Nephron (organoid): ENCODE measurements at regions not wholly inside any gene's neighbourhood (a gene's known extent, or its start where the extent isn't known, plus 50 kb on each side); places are given as distances from the start of the nearest gene placed in this dataset.
A peak's percentile ranks its signal among the peaks of the same experiment; 100 is the strongest.

Source experiments
- H3K27ac Mint-ChIP-seq, 3 experiments: 2 replicates each; pipeline ENCODE4 v1.8.0; 2020; ENCODE audit warnings: mixed read lengths in 3 of 3, mild to moderate bottlenecking in 2 of 3, moderate library complexity in 1 of 3
- H3K27me3 Mint-ChIP-seq: 2 replicates; pipeline ENCODE4 v1.8.0; 2021; ENCODE audit warnings: low read depth, mild to moderate bottlenecking, moderate library complexity, mixed read lengths
- H3K36me3 Mint-ChIP-seq: 2 replicates; pipeline ENCODE4 v1.8.0; 2020; ENCODE audit warnings: low read depth, mixed read lengths
- H3K4me1 Mint-ChIP-seq: 2 replicates; pipeline ENCODE4 v1.8.0; 2020; ENCODE audit warnings: mixed read lengths
- H3K4me3 Mint-ChIP-seq, 3 experiments: 2 replicates each; pipeline ENCODE4 v1.8.0; 2020; ENCODE audit warnings: mild to moderate bottlenecking in 3 of 3, mixed read lengths in 3 of 3, moderate library complexity in 2 of 3
- H3K9me3 Mint-ChIP-seq: 2 replicates; pipeline ENCODE4 v1.8.0; 2020; ENCODE audit warnings: mixed read lengths
- TF ChIP-seq, protein P1 (sequence below), 3 experiments: fragments of 200-600 bp; sonication (generic); IDR thresholded peaks; one replicate each; pipeline ENCODE4 v1.5.0; 2021; ENCODE audit warnings: antibody characterized with exemption in 3 of 3; ENCODE audit not compliant: unreplicated experiment in 3 of 3

DNA sequence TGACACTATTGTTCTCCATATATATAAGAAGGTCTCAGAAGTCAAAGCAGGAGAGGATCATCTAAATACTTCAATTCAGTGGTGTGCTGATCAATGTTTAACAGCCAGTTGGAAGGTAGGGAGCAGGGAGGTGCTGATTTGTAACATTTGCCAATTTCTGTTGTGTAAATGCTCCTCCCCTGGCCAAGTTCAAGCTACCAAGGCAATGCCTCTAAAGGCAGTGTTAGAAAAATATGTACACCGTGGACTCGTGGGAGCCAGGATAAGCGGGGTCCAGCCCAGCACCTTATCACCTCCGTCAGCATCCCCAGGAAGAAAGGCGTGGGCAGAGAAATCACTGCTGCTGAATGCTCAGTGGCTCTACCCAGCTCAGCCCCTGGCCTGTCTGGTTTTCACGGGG, 75.3 kb upstream of the COX10 start:
- H3K27me3 Mint-ChIP-seq: peaks cover 30% of the 10 kb centered on the region
- H3K36me3 Mint-ChIP-seq: no peaks in the 10 kb centered on the region
- TF ChIP-seq, protein P1, sequence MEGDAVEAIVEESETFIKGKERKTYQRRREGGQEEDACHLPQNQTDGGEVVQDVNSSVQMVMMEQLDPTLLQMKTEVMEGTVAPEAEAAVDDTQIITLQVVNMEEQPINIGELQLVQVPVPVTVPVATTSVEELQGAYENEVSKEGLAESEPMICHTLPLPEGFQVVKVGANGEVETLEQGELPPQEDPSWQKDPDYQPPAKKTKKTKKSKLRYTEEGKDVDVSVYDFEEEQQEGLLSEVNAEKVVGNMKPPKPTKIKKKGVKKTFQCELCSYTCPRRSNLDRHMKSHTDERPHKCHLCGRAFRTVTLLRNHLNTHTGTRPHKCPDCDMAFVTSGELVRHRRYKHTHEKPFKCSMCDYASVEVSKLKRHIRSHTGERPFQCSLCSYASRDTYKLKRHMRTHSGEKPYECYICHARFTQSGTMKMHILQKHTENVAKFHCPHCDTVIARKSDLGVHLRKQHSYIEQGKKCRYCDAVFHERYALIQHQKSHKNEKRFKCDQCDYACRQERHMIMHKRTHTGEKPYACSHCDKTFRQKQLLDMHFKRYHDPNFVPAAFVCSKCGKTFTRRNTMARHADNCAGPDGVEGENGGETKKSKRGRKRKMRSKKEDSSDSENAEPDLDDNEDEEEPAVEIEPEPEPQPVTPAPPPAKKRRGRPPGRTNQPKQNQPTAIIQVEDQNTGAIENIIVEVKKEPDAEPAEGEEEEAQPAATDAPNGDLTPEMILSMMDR (IDR thresholded peaks at IDR 0.05; ENCODE audit: unreplicated experiment in 3 of 3): no peak
- no peaks in the 10 kb centered on the region for H3K9me3 Mint-ChIP-seq
- H3K4me3 Mint-ChIP-seq: no peak overlapping the region
- H3K4me1 Mint-ChIP-seq: peaks cover 17% of the 10 kb centered on the region
- no peak overlapping the region for H3K27ac Mint-ChIP-seq

DNA sequence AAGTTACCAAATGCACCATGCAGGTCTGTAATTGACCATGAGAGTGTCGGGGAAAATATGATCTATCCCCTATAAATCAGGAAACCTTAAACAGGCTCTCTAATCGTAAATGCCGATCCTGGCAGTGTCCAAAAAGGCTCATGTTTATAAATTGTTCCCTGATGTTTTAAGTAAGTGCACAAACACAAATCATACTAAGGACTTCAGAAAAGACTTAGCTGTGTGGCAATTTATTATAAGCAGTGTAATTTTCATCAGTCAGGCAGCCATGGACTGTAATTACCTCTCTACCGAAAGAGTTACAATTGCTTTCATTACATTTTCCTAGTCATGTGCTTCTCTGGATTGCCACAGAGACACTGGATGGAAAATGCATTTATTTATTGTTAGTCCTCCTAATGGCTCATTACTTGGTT, 73.4 kb upstream of the COX10 start:
- TF ChIP-seq, protein P1 (IDR thresholded peaks at IDR 0.05; ENCODE audit: unreplicated experiment in 3 of 3): no peak
- peak overlapping the region; percentile 52 to 90 (median 83) for H3K27ac Mint-ChIP-seq
- H3K27me3 Mint-ChIP-seq: peaks cover 26% of the 10 kb centered on the region
- peaks cover 17% of the 10 kb centered on the region for H3K4me1 Mint-ChIP-seq
- peak overlapping the region; percentile 12 to 63 (median 17) for H3K4me3 Mint-ChIP-seq
- H3K9me3 Mint-ChIP-seq: no peaks in the 10 kb centered on the region
- H3K36me3 Mint-ChIP-seq: peaks cover 1% of the 10 kb centered on the region

DNA sequence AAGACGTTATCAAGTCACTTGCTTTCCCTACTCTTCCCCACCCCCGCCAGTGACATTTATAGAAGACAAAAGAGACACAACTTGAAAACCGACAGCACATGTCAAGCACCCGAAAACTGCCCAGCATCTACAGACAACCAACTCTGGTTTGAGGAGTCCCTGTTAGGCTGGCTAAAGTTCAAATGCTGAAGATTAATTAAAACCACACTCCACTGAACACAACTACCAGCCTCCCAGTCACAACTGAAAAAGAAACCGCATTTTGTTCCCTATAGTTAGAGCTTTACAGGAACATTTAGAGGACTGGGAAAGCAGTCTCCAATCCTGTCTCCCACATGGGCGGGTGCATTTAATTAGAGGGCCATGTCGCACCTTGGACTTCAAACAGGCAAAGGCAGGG, 73.0 kb upstream of the COX10 start:
- H3K4me3 Mint-ChIP-seq: peak overlapping the region; percentile 12 to 63 (median 17)
- H3K4me1 Mint-ChIP-seq: peaks cover 17% of the 10 kb centered on the region
- peaks cover 26% of the 10 kb centered on the region for H3K27me3 Mint-ChIP-seq
- peak overlapping the region; percentile 52 to 90 (median 83) for H3K27ac Mint-ChIP-seq
- no peaks in the 10 kb centered on the region for H3K9me3 Mint-ChIP-seq
- TF ChIP-seq, protein P1 (IDR thresholded peaks at IDR 0.05; ENCODE audit: unreplicated experiment in 3 of 3): no peak
- H3K36me3 Mint-ChIP-seq: peaks cover 5% of the 10 kb centered on the region

DNA sequence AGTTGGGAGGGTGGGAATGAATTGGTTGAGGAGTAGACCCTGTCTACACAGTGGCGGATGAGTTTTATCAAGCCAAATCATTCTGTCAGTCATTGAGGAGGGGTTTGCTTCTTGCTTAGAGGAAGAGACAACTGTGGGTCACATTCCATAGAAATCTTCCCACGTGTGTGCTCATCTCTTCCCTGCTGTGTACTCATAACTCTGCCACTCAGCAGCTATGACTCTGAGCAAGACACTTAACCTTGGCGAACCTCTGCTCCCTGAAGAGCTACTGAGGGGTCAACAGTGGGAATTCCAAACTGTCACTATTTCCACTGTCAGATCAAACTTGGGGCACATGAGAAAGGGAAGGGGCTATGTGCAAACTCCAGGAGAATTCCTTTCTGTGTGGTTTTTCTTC, 72.6 kb upstream of the COX10 start:
- Mint-ChIP-seq H3K27ac (peak overlapping the region; percentile 52 to 90 (median 83)), H3K9me3 (no peaks in the 10 kb centered on the region), H3K4me3 (no peak overlapping the region)

DNA sequence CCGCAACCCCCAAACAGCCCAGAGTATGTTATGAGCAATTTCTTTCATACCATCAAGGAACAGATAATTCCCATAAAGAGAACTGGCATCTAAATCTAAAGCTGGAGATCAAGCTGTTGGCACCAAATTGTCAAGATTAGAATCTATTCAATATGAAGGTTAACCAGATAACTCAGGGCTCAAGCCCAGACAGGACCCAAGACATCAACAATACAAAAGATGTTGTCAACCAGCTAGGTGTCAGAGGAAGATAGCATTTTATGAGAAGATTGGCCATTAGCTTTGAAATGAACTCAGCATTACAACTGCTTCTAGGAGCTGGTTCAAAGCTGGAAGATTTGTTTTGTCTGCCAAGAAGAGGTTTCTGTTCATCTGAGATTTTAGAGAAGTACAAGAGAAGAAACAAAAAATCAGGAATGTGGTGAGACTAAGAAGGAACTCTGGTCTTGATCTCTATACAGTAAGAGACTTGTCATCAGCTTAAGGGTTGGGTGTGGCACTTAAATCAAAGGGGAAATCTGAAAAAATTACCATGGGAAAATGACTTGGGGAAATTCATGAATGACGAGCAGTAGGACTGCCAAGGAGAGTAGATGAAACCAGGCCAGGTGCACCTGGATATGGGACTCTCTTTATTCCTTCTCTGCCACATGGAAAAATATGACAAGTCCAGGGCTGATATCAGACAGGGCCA, 64.2 kb upstream of the COX10 start:
- no peaks in the 10 kb centered on the region for H3K4me1 Mint-ChIP-seq
- H3K36me3 Mint-ChIP-seq: peaks cover 9% of the 10 kb centered on the region
- no peak overlapping the region for H3K27ac Mint-ChIP-seq
- H3K27me3 Mint-ChIP-seq: no peaks in the 10 kb centered on the region
- TF ChIP-seq, protein P1 (IDR thresholded peaks at IDR 0.05; ENCODE audit: unreplicated experiment in 3 of 3): no peak
- H3K9me3 Mint-ChIP-seq: no peaks in the 10 kb centered on the region
- H3K4me3 Mint-ChIP-seq: no peak overlapping the region

More for the DNA sequence above, 72.6 kb upstream of the COX10 start:
- Mint-ChIP-seq H3K4me1 (peaks cover 17% of the 10 kb centered on the region), H3K36me3 (peaks cover 5% of the 10 kb centered on the region), H3K27me3 (peaks cover 26% of the 10 kb centered on the region)
- TF ChIP-seq, protein P1 (IDR thresholded peaks at IDR 0.05; ENCODE audit: unreplicated experiment in 3 of 3): no peak
